ENCODE measurements at regions not wholly inside any gene's neighbourhood (a gene's known extent, or its start where the extent isn't known, plus 50 kb on each side); places are given as distances from the start of the nearest gene placed in this dataset.

DNA sequence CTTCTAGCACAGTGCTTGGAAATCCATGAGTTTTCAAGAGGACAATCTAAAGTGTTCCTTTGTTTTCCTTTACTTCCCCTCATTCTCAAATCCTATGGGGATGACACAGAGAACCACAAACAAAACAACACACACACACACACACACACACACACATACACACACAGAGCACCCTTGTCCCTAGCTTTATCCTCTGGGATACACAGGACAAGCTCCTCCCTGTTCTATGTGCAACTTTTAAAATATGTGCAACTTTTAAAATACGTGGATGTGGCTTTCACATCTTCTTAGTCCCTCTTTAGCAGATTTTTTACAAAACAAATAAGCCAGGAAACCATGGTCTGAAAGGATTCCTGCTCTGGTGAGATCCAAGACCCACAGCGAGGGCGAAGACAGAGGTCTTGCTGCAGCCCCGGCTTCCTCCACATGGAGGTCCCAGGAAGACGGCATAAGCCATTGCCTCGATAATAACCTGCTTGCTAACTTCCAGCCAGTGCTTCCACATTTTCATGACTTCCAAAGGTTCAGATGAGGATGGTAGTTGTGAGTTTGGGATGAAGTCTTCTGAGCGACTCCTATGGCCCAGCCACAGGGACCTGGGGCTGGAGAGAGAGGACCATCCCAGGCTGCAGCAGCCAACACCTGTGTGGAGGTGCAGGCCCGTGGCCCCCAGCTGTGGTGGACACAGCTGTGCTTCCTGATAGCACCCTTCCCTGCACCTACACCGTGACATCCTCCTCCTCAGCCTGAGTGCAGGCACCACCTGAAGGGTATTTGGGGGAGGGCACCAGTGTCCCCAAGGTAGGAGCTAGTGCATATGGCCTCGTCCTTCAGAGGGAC is 62.8 kb upstream of the CD93 start:
- Histone ChIP-seq H4K8ac (ENCODE audit: low read length) (peak overlapping the region; percentile 78), H3K23ac (ENCODE audit: low read length in 2 of 2) (peak overlapping the region in 1 of 2 experiments; percentile 10), H3K4me1 (ENCODE audit: control insufficient read depth, insufficient read depth, low read depth, low read length) (peaks cover 35% of the 10 kb centered on the region), H3K27me3 (ENCODE audit: control insufficient read depth in 1 of 2, insufficient read depth in 1 of 2, low read length in 2 of 2) (no peaks in the 10 kb centered on the region), H3K4me2 (ENCODE audit: low read length, poor library complexity, severe bottlenecking) (no peak overlapping the region), H3K79me1 (replicated peaks; ENCODE audit: low read length, poor library complexity, severe bottlenecking) (no peaks in the 10 kb centered on the region), H2BK15ac (ENCODE audit: low read depth, poor library complexity, severe bottlenecking) (peak overlapping the region; percentile 60), H3K27ac (ENCODE audit: low read length, poor library complexity, severe bottlenecking) (no peak overlapping the region), H2BK12ac (ENCODE audit: low read length in 2 of 2) (peak overlapping the region; percentile 85 to 86), H3K4me3 (ENCODE audit: insufficient read depth in 1 of 2, low read depth in 1 of 2, low read length in 2 of 2) (no peak overlapping the region), H3K18ac (ENCODE audit: low read depth in 1 of 2, low read length in 2 of 2) (peak overlapping the region; percentile 52 to 82), H2AFZ (ENCODE audit: low read depth, low read length) (no peak overlapping the region), H3K4ac (ENCODE audit: low read depth in 1 of 2, low read length in 2 of 2) (peak overlapping the region; percentile 37 to 63), H2BK120ac (ENCODE audit: low read depth, low read length) (peak overlapping the region; percentile 66), H3K9me3 (ENCODE audit: control insufficient read depth, low read length) (no peaks in the 10 kb centered on the region), H3K14ac (ENCODE audit: low read length in 2 of 2) (peak overlapping the region in 1 of 2 experiments; percentile 96), H3K9ac (ENCODE audit: low read length) (peak overlapping the region; percentile 72), H3K36me3 (ENCODE audit: control insufficient read depth in 1 of 2, insufficient read depth in 2 of 2, low read depth in 1 of 2, low read length in 2 of 2) (no peaks in the 10 kb centered on the region), H4K91ac (ENCODE audit: low read length) (peak overlapping the region; percentile 93), H2AK5ac (ENCODE audit: low read length, severe bottlenecking) (no peak overlapping the region), H2BK5ac (ENCODE audit: low read depth, low read length, poor library complexity, severe bottlenecking) (no peak overlapping the region)
- no peak for DNase-seq
- 95% methylated on average over 8 of the region's 10 CpGs for WGBS

DNA sequence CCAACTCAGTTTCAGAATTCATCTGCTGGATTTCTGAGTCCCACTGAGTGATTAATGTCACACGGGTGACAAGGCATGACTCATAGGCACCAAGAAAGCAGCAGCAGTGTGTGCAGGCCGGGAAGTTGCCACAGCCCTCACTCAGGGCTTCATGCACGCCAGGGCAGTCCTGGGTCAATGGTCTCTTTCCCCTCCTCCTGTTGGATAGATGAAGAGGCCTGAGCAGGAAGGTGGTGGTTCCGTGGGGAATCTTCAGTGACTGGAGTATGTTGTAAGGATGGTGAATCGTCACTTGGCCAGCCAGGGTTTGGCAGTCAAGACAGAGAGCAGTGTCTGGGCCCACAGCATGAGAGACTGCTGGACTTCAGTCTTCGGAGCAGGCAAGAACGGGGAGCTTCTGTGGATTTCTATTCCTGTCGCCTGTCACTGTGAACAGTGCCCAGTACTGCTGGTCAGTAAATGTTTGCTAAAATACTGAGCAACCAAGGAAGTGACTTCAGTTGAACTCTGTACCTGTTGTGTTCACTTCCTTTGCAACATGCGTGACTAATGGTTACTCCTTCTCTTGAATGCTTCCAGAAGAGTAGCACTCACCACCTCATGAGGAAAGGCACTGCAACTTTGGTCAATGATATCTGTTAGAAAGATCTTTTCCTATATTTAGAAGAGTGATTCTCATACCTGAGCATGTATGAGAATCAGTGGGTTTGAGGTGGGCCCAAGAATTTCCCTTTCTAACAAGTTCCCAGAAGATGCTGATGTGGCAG is 62.0 kb upstream of the CD93 start:
- DNase-seq: peak; percentile 98
- Histone ChIP-seq H3K36me3 (ENCODE audit: control insufficient read depth in 1 of 2, insufficient read depth in 2 of 2, low read depth in 1 of 2, low read length in 2 of 2) (no peaks in the 10 kb centered on the region), H3K4ac (ENCODE audit: low read depth in 1 of 2, low read length in 2 of 2) (peak overlapping the region in 1 of 2 experiments; percentile 3), H2BK12ac (ENCODE audit: low read length in 2 of 2) (peak overlapping the region; percentile 3 to 82), H3K27ac (ENCODE audit: low read length, poor library complexity, severe bottlenecking) (peak overlapping the region; percentile 2), H3K14ac (ENCODE audit: low read length in 2 of 2) (peak overlapping the region in 1 of 2 experiments; percentile 41), H3K27me3 (ENCODE audit: control insufficient read depth in 1 of 2, insufficient read depth in 1 of 2, low read length in 2 of 2) (no peaks in the 10 kb centered on the region), H2BK5ac (ENCODE audit: low read depth, low read length, poor library complexity, severe bottlenecking) (no peak overlapping the region), H4K8ac (ENCODE audit: low read length) (peak overlapping the region; percentile 59), H2BK15ac (ENCODE audit: low read depth, poor library complexity, severe bottlenecking) (no peak overlapping the region), H2AK5ac (ENCODE audit: low read length, severe bottlenecking) (no peak overlapping the region), H2AFZ (ENCODE audit: low read depth, low read length) (no peak overlapping the region), H3K18ac (ENCODE audit: low read depth in 1 of 2, low read length in 2 of 2) (peak overlapping the region; percentile 79 to 82), H3K9me3 (ENCODE audit: control insufficient read depth, low read length) (no peaks in the 10 kb centered on the region), H3K4me3 (ENCODE audit: insufficient read depth in 1 of 2, low read depth in 1 of 2, low read length in 2 of 2) (peak overlapping the region in 1 of 2 experiments; percentile 55), H3K4me2 (ENCODE audit: low read length, poor library complexity, severe bottlenecking) (no peak overlapping the region), H3K4me1 (ENCODE audit: control insufficient read depth, insufficient read depth, low read depth, low read length) (peaks cover 37% of the 10 kb centered on the region), H4K91ac (ENCODE audit: low read length) (no peak overlapping the region), H3K23ac (ENCODE audit: low read length in 2 of 2) (no peak overlapping the region), H2BK120ac (ENCODE audit: low read depth, low read length) (peak overlapping the region; percentile 97), H3K9ac (ENCODE audit: low read length) (peak overlapping the region; percentile 72), H3K79me1 (replicated peaks; ENCODE audit: low read length, poor library complexity, severe bottlenecking) (no peaks in the 10 kb centered on the region)
- 13% methylated on average over 8 of the region's 9 CpGs for WGBS

DNA sequence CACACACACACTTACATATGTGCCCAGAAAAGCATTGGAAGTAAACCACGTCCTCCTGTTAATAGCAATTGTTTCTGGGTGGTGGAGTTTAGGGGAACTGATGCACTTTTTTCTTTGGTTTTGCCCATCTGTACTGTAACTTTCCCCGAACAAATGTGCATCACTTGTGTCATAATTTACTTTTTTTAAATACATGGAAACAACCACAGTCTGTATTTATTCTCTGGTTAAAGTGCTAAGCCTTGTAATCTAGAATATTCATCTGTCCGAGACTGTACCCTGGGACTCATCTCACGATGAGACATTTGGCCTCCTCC is 61.5 kb upstream of the CD93 start:
- Histone ChIP-seq H3K9me3 (ENCODE audit: control insufficient read depth, low read length) (no peaks in the 10 kb centered on the region), H3K27ac (ENCODE audit: low read length, poor library complexity, severe bottlenecking) (no peak overlapping the region), H3K4me1 (ENCODE audit: control insufficient read depth, insufficient read depth, low read depth, low read length) (peaks cover 39% of the 10 kb centered on the region), H4K8ac (ENCODE audit: low read length) (no peak overlapping the region), H3K18ac (ENCODE audit: low read depth in 1 of 2, low read length in 2 of 2) (no peak overlapping the region), H3K4me2 (ENCODE audit: low read length, poor library complexity, severe bottlenecking) (no peak overlapping the region), H3K4me3 (ENCODE audit: insufficient read depth in 1 of 2, low read depth in 1 of 2, low read length in 2 of 2) (peak overlapping the region in 1 of 2 experiments; percentile 55), H2BK15ac (ENCODE audit: low read depth, poor library complexity, severe bottlenecking) (no peak overlapping the region), H2BK120ac (ENCODE audit: low read depth, low read length) (peak overlapping the region; percentile 71), H3K9ac (ENCODE audit: low read length) (peak overlapping the region; percentile 72), H2AFZ (ENCODE audit: low read depth, low read length) (no peak overlapping the region), H3K79me1 (replicated peaks; ENCODE audit: low read length, poor library complexity, severe bottlenecking) (no peaks in the 10 kb centered on the region), H2BK5ac (ENCODE audit: low read depth, low read length, poor library complexity, severe bottlenecking) (no peak overlapping the region), H3K14ac (ENCODE audit: low read length in 2 of 2) (no peak overlapping the region), H2AK5ac (ENCODE audit: low read length, severe bottlenecking) (no peak overlapping the region), H4K91ac (ENCODE audit: low read length) (no peak overlapping the region), H3K23ac (ENCODE audit: low read length in 2 of 2) (no peak overlapping the region), H3K36me3 (ENCODE audit: control insufficient read depth in 1 of 2, insufficient read depth in 2 of 2, low read depth in 1 of 2, low read length in 2 of 2) (no peaks in the 10 kb centered on the region), H3K27me3 (ENCODE audit: control insufficient read depth in 1 of 2, insufficient read depth in 1 of 2, low read length in 2 of 2) (no peaks in the 10 kb centered on the region), H3K4ac (ENCODE audit: low read depth in 1 of 2, low read length in 2 of 2) (no peak overlapping the region), H2BK12ac (ENCODE audit: low read length in 2 of 2) (peak overlapping the region in 1 of 2 experiments; percentile 51)
- 0% methylated on average over 2 of the region's 4 CpGs for WGBS
- no peak for DNase-seq
